ENCODE measurements at regions not wholly inside any gene's neighbourhood (a gene's known extent, or its start where the extent isn't known, plus 50 kb on each side); places are given as distances from the start of the nearest gene placed in this dataset.

DNA sequence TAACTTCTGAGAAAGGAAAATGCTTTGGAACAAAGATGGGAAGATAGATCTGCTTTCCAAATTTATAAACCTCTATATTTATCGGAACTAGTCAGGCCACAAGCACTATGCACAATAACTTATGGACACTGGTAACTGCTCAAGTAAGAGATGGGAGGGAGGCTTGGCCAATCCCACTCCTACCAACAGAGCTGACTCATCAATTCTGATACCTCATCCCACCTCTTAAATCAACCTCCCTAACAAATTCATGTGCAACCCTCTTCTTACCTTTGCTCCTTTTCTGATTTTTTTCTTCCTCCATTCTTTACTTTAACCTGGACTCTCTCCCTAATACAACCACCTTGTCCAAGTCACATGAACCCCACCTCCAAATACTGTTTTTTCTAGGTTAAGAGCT, 289.9 kb upstream of the FAM241A start:
- H3K36me3 Mint-ChIP-seq (ENCODE audit: insufficient read depth, unreplicated experiment) = no peaks in the 10 kb centered on the region
- H3K4me1 Mint-ChIP-seq (ENCODE audit: low read depth, unreplicated experiment) = no peaks in the 10 kb centered on the region
- H3K4me3 ChIP-seq (ENCODE audit: low read depth, low read length) = no peak overlapping the region
- no peak for DNase-seq
- no peaks in the 10 kb centered on the region for H3K27me3 ChIP-seq (replicated peaks; ENCODE audit: control insufficient read depth, insufficient read depth, low read length)
- no peaks in the 10 kb centered on the region for H3K4me1 ChIP-seq
- H3K27ac Mint-ChIP-seq (ENCODE audit: unreplicated experiment) = no peak overlapping the region
- intact Hi-C loops (cut with micrococcal nuclease; ENCODE audit: unreplicated experiment) = no loop called here
- CTCF ChIA-PET = interaction anchor here (0.6 to 1.5 kb wide), 3 partner anchors 82 to 224 kb away, joined by 4 to 14 read pairs (median 4); no protein-coding TSS in a partner anchor
- no peaks in the 10 kb centered on the region for H3K9me3 ChIP-seq
- no peaks in the 10 kb centered on the region for H3K9me3 Mint-ChIP-seq (ENCODE audit: unreplicated experiment)
- H3K4me3 Mint-ChIP-seq (ENCODE audit: unreplicated experiment) = no peak overlapping the region
- no TSS peak for BruUV-seq (replicated peaks)
- no peaks in the 10 kb centered on the region for H3K36me3 ChIP-seq (ENCODE audit: control insufficient read depth, insufficient read depth, low read length)
- POLR2A ChIA-PET = no interaction called here
- H3K27me3 Mint-ChIP-seq (ENCODE audit: insufficient read depth, unreplicated experiment) = no peaks in the 10 kb centered on the region
- TF ChIP-seq, protein P1, sequence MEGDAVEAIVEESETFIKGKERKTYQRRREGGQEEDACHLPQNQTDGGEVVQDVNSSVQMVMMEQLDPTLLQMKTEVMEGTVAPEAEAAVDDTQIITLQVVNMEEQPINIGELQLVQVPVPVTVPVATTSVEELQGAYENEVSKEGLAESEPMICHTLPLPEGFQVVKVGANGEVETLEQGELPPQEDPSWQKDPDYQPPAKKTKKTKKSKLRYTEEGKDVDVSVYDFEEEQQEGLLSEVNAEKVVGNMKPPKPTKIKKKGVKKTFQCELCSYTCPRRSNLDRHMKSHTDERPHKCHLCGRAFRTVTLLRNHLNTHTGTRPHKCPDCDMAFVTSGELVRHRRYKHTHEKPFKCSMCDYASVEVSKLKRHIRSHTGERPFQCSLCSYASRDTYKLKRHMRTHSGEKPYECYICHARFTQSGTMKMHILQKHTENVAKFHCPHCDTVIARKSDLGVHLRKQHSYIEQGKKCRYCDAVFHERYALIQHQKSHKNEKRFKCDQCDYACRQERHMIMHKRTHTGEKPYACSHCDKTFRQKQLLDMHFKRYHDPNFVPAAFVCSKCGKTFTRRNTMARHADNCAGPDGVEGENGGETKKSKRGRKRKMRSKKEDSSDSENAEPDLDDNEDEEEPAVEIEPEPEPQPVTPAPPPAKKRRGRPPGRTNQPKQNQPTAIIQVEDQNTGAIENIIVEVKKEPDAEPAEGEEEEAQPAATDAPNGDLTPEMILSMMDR (IDR thresholded peaks at IDR 0.05; ENCODE audit: insufficient read depth in 1 of 2, low read depth in 1 of 2, low read length in 1 of 2, severe bottlenecking in 1 of 2, unreplicated experiment in 1 of 2) = no peak

DNA sequence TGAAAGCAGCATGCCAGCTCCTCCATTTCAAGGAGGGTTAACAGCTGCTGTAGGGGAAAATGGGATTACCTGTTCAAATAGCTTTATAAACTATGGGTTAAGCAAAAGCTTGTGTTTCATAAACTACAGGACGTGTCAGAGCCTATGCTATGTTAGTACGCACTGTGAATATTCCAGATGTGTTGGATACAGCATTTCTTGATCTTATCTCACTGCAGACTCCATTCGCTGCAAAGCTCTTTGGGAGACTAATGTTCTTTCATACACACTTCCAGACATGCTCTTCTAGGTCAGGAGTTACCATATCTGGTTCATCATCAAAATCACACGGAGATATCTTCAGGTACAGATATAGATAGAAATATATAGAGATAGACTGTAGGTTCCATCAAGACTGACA, 281.2 kb upstream of the FAM241A start:
- Histone ChIP-seq H3K4me1 (no peaks in the 10 kb centered on the region), H3K4me3 (ENCODE audit: low read depth, low read length) (no peak overlapping the region), H3K27me3 (replicated peaks; ENCODE audit: control insufficient read depth, insufficient read depth, low read length) (no peaks in the 10 kb centered on the region), H3K36me3 (ENCODE audit: control insufficient read depth, insufficient read depth, low read length) (no peaks in the 10 kb centered on the region), H3K9me3 (no peaks in the 10 kb centered on the region)
- no peaks in the 10 kb centered on the region for H3K27me3 Mint-ChIP-seq (ENCODE audit: insufficient read depth, unreplicated experiment)
- no peaks in the 10 kb centered on the region for H3K36me3 Mint-ChIP-seq (ENCODE audit: insufficient read depth, unreplicated experiment)
- no TSS peak for BruUV-seq (replicated peaks)
- H3K9me3 Mint-ChIP-seq (ENCODE audit: unreplicated experiment) = no peaks in the 10 kb centered on the region
- H3K27ac Mint-ChIP-seq (ENCODE audit: unreplicated experiment) = no peak overlapping the region
- ChIA-PET POLR2A (no interaction called here), CTCF (no interaction called here)
- no peak for DNase-seq
- TF ChIP-seq, protein P1 (IDR thresholded peaks at IDR 0.05; ENCODE audit: insufficient read depth in 1 of 2, low read depth in 1 of 2, low read length in 1 of 2, severe bottlenecking in 1 of 2, unreplicated experiment in 1 of 2) = no peak
- H3K4me1 Mint-ChIP-seq (ENCODE audit: low read depth, unreplicated experiment) = no peaks in the 10 kb centered on the region
- intact Hi-C loops (cut with micrococcal nuclease; ENCODE audit: unreplicated experiment) = no loop called here
- H3K4me3 Mint-ChIP-seq (ENCODE audit: unreplicated experiment) = no peak overlapping the region

GRCh38 chr4:111869339-111869738, 275.9 kb upstream of the FAM241A start:
- no peaks in the 10 kb centered on the region for H3K27me3 Mint-ChIP-seq (ENCODE audit: insufficient read depth, unreplicated experiment)
- Histone ChIP-seq H3K4me3 (ENCODE audit: low read depth, low read length) (no peak overlapping the region), H3K27me3 (replicated peaks; ENCODE audit: control insufficient read depth, insufficient read depth, low read length) (no peaks in the 10 kb centered on the region), H3K36me3 (ENCODE audit: control insufficient read depth, insufficient read depth, low read length) (no peaks in the 10 kb centered on the region), H3K4me1 (no peaks in the 10 kb centered on the region), H3K9me3 (no peaks in the 10 kb centered on the region)
- CTCF ChIA-PET = no interaction called here
- no peak overlapping the region for H3K4me3 Mint-ChIP-seq (ENCODE audit: unreplicated experiment)
- no peaks in the 10 kb centered on the region for H3K4me1 Mint-ChIP-seq (ENCODE audit: low read depth, unreplicated experiment)
- POLR2A ChIA-PET = no interaction called here
- H3K9me3 Mint-ChIP-seq (ENCODE audit: unreplicated experiment) = no peaks in the 10 kb centered on the region
- H3K27ac Mint-ChIP-seq (ENCODE audit: unreplicated experiment) = no peak overlapping the region
- no TSS peak for BruUV-seq (replicated peaks)
- intact Hi-C loops (cut with micrococcal nuclease; ENCODE audit: unreplicated experiment) = no loop called here
- no peak for DNase-seq
- TF ChIP-seq, protein P1 (IDR thresholded peaks at IDR 0.05; ENCODE audit: insufficient read depth in 1 of 2, low read depth in 1 of 2, low read length in 1 of 2, severe bottlenecking in 1 of 2, unreplicated experiment in 1 of 2) = no peak
- no peaks in the 10 kb centered on the region for H3K36me3 Mint-ChIP-seq (ENCODE audit: insufficient read depth, unreplicated experiment)
